ENCODE measurements at regions not wholly inside any gene's neighbourhood (a gene's known extent, or its start where the extent isn't known, plus 50 kb on each side); places are given as distances from the start of the nearest gene placed in this dataset.

DNA sequence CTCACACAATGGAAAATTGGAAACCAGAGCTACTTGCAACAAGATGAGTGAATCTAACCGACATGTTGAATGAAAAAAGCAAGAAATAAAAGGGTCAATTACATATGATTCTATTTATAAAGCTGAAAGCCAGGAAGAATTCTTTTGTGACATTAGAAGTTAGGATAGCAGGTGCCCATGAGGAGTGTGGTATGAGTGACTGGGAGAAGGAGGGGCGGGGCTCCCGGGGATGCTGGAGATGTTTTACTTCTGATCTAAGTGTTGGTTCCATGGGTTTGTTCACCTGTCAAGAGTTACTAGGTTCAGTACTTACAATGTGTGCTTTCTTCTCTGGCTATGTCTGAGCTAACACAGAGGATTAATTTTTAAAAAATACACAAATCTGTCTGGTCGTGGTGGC is 60.8 kb downstream of the NSMCE3 start:
- Mint-ChIP-seq H3K27ac (ENCODE audit: unreplicated experiment) (no peak overlapping the region), H3K4me1 (no peaks in the 10 kb centered on the region), H3K27me3 (ENCODE audit: low read depth) (peaks cover 3% of the 10 kb centered on the region)

DNA sequence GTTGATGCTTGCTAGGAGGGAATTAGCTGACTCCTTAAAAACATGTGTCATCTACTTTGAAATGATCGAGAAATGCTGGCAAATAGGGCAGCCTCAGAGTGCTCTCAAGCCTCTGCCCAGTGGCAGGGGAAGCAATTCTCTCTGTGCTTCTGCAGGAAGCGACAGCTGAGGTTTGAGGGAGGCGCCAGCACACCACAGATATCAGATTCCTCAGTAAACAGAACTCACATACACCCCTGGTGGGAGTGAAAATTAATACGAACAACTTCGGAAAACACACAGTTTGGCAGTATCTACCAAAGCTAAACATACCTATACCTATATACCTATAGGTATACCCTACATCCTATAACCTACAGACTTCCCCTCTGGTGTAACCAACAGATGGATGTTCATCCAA is 61.3 kb downstream of the NSMCE3 start:
- H3K27ac Mint-ChIP-seq (ENCODE audit: unreplicated experiment), result no peak overlapping the region
- TF ChIP-seq, protein P1, sequence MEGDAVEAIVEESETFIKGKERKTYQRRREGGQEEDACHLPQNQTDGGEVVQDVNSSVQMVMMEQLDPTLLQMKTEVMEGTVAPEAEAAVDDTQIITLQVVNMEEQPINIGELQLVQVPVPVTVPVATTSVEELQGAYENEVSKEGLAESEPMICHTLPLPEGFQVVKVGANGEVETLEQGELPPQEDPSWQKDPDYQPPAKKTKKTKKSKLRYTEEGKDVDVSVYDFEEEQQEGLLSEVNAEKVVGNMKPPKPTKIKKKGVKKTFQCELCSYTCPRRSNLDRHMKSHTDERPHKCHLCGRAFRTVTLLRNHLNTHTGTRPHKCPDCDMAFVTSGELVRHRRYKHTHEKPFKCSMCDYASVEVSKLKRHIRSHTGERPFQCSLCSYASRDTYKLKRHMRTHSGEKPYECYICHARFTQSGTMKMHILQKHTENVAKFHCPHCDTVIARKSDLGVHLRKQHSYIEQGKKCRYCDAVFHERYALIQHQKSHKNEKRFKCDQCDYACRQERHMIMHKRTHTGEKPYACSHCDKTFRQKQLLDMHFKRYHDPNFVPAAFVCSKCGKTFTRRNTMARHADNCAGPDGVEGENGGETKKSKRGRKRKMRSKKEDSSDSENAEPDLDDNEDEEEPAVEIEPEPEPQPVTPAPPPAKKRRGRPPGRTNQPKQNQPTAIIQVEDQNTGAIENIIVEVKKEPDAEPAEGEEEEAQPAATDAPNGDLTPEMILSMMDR (conservative IDR thresholded peaks at IDR 0.05), result no peak
- no peaks in the 10 kb centered on the region for H3K36me3 Mint-ChIP-seq (ENCODE audit: low read depth)
- H3K9me3 Mint-ChIP-seq, result peaks cover 4% of the 10 kb centered on the region
- no peak overlapping the region for H3K4me3 Mint-ChIP-seq
- H3K27me3 Mint-ChIP-seq (ENCODE audit: low read depth), result peaks cover 3% of the 10 kb centered on the region
- no peak for DNase-seq (ENCODE audit: low read depth, low spot score)
- H3K4me1 Mint-ChIP-seq, result no peaks in the 10 kb centered on the region

More for the DNA sequence above, 60.8 kb downstream of the NSMCE3 start:
- TF ChIP-seq, protein P1 (conservative IDR thresholded peaks at IDR 0.05), result no peak
- H3K4me3 Mint-ChIP-seq, result no peak overlapping the region
- H3K9me3 Mint-ChIP-seq, result peaks cover 8% of the 10 kb centered on the region
- no peak for DNase-seq (ENCODE audit: low read depth, low spot score)
- H3K36me3 Mint-ChIP-seq (ENCODE audit: low read depth), result no peaks in the 10 kb centered on the region

DNA sequence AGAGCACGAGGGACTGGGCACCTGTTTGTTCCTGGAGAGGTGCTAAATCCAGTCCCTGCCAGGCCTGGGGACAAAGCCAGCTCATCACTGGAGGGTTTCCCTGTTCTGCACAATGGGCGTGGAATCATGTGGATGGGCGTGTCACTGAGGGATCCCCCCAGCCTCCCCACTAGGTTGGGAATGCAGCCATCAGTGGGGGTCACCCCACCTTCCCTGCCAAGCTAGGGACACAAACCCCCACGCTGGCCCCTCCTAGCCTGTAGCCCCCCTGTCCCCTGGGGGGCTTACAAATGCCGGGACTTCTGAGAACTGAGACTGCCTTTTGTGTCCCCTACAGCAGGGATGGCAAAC is 61.9 kb downstream of the NSMCE3 start:
- Mint-ChIP-seq H3K4me3 (no peak overlapping the region), H3K4me1 (no peaks in the 10 kb centered on the region), H3K27ac (ENCODE audit: unreplicated experiment) (no peak overlapping the region), H3K27me3 (ENCODE audit: low read depth) (peaks cover 3% of the 10 kb centered on the region), H3K36me3 (ENCODE audit: low read depth) (no peaks in the 10 kb centered on the region), H3K9me3 (peaks cover 4% of the 10 kb centered on the region)
- TF ChIP-seq, protein P1 (conservative IDR thresholded peaks at IDR 0.05), result no peak
- no peak for DNase-seq (ENCODE audit: low read depth, low spot score)

DNA sequence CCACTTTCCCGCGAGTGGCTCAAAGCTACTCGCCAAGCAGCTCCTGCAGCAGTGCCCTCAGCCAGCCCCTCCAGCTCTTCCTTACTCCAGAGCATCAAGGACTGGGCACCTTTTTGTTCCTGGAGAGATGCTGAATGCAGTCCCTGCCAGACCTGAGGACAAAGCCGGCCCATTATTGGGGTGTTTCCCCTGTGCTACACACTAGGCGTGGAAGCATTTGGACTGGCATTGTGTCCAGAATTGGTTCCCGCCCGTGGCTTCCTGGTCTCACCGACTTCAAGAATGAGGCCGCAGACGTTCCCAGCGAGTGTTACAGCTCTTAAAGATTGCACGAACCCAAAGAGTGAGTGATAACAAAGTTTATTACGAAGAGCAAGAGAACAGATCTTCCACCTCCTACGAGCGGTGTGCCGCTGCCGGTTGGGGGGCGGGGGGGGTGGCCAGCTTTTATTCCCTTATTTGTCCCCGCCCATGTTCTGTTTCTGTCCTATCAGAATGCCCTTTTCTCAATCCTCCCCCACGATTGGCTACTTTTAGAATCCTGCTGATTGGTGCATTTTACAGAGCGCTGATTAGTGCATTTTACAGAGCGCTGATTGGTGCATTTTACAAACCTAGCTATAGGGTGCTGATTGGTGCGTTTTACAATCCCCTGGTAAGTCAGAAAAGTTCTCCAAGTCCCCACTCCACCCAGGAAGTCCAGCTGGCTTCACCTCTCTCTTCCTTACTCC is 62.4 kb downstream of the NSMCE3 start:
- Mint-ChIP-seq H3K27me3 (ENCODE audit: low read depth) (peaks cover 3% of the 10 kb centered on the region), H3K4me1 (no peaks in the 10 kb centered on the region), H3K4me3 (no peak overlapping the region), H3K36me3 (ENCODE audit: low read depth) (no peaks in the 10 kb centered on the region), H3K9me3 (no peaks in the 10 kb centered on the region), H3K27ac (ENCODE audit: unreplicated experiment) (no peak overlapping the region)
- no peak for DNase-seq (ENCODE audit: low read depth, low spot score)
- TF ChIP-seq, protein P1 (conservative IDR thresholded peaks at IDR 0.05), result no peak

DNA sequence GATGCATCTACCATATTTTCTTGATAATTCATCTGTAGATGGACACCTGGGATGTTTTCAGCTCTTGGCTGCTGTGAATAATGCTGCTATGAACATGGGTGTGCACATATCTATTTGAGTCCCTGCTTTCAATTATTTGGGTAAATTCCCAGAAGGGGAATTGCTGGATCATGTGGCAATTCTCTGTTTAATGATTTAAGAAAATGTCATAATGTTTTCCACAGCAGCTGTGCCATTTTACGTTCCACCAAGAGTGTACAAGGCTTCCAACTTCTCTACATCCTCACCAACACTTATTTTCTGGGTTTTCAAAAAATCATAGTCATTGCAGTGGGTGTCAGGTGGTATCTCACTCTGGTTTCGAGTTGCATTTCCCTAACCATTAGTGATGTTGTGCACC is 64.4 kb downstream of the NSMCE3 start:
- Mint-ChIP-seq H3K36me3 (ENCODE audit: low read depth) (no peaks in the 10 kb centered on the region), H3K27me3 (ENCODE audit: low read depth) (peaks cover 3% of the 10 kb centered on the region), H3K9me3 (no peaks in the 10 kb centered on the region), H3K4me1 (no peaks in the 10 kb centered on the region), H3K4me3 (no peak overlapping the region), H3K27ac (ENCODE audit: unreplicated experiment) (no peak overlapping the region)
- TF ChIP-seq, protein P1 (conservative IDR thresholded peaks at IDR 0.05), result no peak
- no peak for DNase-seq (ENCODE audit: low read depth, low spot score)

All from neural crest cell (in vitro differentiated cells).